Activated CD8-positive, alpha-beta memory T cell treated with anti-CD3 and anti-CD28 coated beads, Interleukin-2, amount 50 U/mL, for 48 hours (primary cell): ENCODE measurements at regions not wholly inside any gene's neighbourhood (a gene's known extent, or its start where the extent isn't known, plus 50 kb on each side); places are given as distances from the start of the nearest gene placed in this dataset.
"Not testable (repeated sequence)": the region's sequence is repeated elsewhere in the genome, so short reads cannot be mapped to it uniquely, and the experiment has no call there.

ENCODE experiments used
- DNase-seq: peaks from one replicate; pipeline ENCODE4 v3.0.0-alpha.2; 2020

DNA sequence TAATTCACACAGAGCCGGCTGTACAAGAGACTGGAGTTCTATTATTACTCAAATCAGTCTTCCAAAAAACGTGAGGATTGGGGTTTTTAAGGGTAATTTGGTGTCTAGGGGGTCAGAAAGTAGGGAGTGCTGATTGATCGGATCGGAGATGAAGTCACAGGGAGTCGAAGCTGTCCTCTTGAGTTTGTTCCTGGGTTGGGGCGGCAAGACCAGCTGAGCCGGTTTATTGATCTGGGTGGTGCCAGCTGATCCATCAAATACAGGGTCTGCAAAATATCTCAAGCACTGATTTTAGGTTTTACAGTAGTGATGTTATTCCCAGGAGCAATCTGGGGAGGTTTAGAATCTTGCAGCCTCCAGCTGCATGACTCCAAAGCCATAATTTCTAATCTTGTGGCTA is 262.7 kb downstream of the KCNRG start:
- no peak for DNase-seq

- no peak for DNase-seq
Measured at GRCh38 chr13:50280441-50280937, 265.2 kb downstream of the KCNRG start.

DNA sequence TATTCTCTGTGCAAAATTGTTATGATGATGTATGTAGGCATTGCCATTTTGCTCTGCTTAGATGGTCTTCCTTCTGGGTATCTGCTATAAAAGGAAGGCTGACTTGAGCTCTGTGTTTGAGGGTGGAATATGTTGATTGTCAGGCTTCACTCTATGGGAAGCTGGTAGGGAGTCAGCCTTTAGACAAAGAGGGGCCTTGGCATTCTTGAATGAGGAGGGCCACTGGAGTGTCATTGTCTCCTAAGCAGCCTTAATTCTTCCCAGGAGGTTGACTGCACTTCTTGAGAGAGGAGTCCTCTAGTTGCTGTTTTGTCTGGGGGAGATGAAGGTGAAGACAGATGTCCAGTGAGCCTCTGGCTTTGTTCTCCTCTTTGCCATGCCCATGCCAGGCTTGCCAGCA is 266.8 kb downstream of the KCNRG start:
- no peak for DNase-seq

DNA sequence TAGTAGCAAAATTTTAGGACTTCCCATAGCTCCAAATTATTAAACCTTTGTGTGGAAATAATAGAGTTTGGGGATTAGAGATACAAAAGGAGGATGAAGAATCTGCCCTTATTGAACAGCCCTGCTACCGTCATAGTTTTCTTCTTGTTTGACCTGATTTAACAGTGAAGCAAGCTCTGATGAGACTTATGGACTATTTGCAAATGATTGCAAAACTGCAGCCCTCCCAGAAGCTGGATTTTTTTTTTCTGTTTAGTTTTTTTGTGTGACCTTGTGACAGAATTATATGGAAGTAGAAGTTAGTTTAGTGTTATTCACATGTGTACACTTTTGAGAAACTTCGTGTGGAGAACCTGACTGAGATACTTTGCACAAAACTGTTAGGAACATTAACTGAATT is 267.8 kb downstream of the KCNRG start:
- no peak for DNase-seq

DNA sequence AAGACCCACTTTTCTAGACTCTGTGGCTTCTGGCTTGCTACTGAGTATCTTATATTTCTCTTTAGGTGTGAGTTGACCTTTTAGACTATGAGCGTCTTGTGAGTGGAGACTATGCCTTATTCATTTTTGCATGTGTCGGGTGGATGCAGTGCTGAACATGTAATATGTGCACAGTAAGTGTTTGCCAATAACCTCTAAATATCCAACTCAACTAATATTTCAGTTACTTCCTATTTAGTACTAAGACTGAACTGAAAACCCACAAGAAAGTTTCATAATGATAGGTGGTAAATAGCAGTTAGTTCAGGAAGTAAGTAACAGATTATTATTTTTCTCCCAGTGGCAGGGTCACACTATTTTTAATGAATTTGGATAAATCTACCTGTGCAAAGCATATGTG is 269.3 kb downstream of the KCNRG start:
- DNase-seq: no peak

DNA sequence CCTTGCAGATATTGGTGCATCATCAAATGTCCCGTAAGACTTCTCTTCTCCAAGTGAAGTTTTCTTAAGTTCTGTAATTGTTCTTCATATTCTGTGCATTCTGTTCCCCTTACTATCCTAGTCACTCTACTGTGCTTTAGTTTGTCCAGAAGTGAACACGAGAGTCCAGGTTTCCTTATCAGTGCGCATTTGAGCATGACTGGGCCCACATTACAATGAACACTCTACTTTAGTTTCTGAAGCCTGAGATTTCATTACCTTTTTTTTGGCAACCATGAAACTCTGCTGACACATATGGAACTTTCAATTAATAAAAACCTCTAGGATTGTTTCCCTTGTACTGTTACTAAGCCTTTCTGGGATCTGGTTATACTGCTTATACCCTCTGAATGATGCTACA is 270.0 kb downstream of the KCNRG start:
- no peak for DNase-seq

DNA sequence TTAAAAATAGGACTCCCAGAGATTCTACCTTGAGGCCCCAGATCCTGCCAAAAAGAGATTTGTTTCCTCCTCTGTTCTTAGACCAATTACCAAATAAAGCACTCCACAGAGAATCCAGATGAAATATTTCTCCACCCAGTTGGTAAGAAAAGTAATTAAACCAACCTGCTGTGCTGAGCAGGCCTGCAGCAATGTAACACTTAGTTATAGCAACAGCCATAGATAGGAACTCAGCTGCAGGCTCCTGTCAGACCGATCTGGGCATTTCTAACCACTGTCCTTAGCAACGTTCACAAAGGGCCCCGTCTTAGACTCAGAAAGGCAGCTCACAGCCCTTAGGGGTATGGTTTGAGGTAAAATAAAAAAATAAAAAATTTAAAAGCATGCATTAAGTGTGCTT is 271.1 kb downstream of the KCNRG start:
- no peak for DNase-seq

DNA sequence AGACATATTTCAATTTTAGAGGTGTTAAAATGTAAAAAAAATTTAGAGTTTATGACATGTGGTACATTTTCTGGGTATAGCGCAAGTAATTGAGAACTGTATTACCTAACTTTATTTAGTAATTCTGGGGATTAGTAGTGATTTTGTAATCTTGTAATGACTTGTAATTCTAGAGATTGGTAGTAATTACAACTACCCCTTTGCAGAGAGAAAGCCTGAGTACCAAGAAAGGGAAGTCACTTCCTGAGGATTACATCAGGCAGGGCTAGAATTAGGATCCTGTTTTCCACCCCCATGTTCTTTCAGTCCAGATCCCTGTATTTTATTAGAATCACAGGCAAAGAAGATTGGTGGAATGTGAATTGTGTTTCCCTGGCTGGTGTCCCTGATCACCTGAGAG is 274.9 kb downstream of the KCNRG start:
- DNase-seq: no peak

- DNase-seq: no peak
Measured at GRCh38 chr13:50291611-50292010, 276.4 kb downstream of the KCNRG start.

- DNase-seq: no peak
Measured at GRCh38 chr13:50292081-50292480, 276.8 kb downstream of the KCNRG start.

- not testable (repeated sequence) for DNase-seq
Measured at GRCh38 chr13:50294425-50294824, 279.2 kb downstream of the KCNRG start.

GRCh38 chr13:50299546-50300249 is 284.5 kb downstream of the KCNRG start:
- DNase-seq: no peak

DNA sequence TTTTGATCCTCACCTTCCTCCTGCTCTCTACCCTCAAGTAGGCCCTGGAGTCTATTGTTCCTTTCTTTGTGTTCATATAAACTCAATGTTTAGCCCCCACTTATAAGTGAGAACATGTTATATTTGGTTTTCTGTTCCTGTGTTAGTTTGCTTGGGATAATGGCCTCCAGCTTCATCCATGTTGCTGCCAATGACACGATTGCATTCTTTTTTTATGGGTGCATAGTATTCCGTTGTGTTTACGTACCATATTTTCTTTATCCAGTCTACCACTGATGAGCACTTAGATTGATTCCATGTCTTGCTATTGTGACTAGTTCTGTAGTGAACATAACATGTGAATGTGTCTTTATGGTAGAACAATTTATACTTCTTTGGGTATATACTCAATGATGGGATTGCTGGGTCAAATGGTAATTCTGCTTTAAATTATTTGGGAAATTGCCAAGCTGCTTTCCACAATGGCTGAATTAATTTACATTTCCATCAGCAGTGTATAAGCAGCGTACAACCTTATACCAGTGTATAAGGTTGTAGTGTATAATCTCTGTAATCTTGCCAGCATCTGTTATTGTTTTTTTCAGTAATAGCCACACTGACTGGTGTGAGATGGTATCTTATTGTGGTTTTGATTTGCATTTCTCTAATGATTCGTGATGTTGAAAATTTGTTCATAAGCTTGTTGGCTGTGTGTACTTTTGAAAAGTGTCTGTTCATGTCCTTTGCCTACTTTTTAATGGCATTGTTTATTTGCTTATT is 288.9 kb downstream of the KCNRG start:
- no peak for DNase-seq

- DNase-seq: no peak
Measured at GRCh38 chr13:50306156-50306555, 290.9 kb downstream of the KCNRG start.

- DNase-seq: no peak
Measured at GRCh38 chr13:50309318-50309717, 294.1 kb downstream of the KCNRG start.

DNA sequence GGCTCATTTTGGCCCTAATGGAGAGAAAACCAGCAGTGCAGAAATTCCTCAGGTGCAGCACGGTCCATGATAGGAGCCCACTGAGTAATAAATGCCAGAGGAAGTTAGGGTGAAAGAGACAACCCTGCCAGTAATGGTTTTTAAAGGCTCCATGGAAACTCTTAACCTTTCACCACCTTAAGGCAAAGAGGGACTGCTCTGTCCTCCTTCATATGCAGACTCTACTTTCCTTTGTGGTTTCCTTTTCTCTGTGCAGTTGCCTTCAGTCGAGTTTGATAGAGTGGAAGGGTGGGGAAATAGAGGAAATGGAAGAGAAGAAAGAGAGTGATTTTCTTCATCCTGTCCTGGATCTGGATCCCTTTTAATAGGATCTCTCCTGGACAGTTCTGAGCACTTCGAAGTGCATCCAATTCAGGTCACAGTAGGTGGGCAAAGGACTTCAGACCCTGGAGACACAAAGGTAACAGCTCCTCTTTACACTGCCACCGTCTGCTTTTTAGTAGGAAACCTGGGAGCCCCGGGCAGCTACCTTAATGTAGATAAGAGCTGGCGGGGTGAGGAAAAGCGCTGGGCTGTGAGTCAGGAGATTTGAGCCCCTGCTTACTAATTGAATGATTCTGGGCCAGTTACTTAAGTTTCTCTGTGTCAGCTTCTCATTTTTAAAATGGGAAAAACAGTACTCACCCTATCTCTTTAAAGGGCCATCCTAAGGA is 294.8 kb downstream of the KCNRG start:
- DNase-seq: no peak

GRCh38 chr13:50310734-50311133 is 295.5 kb downstream of the KCNRG start:
- DNase-seq: no peak

DNA sequence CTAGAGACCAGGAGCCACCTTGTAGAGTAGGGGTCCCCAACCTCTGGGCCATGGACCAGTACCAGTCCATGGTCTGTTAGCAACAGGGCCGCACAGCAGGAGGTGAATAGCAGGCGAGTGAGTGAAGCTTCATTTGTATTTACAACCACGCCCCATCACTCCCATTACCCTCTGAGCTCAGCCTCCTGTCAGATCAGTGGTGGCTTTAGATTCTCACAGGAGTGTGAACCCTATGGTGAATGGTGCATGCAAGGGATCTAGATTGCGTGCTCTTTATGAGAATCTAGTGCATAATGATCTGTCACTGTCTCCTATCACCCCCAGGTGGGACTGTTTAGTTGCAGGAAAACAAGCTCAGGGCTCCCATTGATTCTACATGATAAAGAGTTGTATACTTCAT is 303.6 kb downstream of the KCNRG start:
- no peak for DNase-seq

DNA sequence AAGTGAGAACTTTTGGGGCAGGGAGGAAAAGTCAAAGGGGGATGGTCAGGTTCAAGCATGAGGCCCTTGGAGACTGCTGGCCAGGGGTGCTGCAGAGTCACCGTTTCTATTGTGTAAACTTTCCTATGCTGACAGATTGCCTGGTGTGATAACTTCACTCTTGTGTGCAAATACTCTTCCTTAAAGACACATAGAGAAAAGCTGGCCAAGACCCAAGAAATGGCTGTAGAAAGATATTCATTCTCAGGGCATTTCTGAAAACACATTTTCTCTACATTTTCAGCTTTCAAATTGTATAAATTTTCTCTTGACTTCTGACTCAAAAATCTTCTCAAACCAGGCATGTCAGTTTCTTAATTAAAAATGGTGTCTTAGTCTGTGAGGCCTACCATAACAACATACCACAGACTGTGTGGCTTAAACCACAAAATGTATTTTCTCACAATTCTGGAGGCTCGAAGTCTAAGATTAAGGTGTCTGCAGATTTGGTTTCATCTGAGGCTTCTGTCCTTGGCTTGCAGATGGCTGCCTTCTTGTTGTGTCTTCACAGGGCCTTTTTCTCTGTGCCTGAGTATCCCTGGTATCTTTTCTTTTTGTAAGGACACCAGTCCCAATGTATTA is 304.5 kb downstream of the KCNRG start:
- DNase-seq: no peak

DNA sequence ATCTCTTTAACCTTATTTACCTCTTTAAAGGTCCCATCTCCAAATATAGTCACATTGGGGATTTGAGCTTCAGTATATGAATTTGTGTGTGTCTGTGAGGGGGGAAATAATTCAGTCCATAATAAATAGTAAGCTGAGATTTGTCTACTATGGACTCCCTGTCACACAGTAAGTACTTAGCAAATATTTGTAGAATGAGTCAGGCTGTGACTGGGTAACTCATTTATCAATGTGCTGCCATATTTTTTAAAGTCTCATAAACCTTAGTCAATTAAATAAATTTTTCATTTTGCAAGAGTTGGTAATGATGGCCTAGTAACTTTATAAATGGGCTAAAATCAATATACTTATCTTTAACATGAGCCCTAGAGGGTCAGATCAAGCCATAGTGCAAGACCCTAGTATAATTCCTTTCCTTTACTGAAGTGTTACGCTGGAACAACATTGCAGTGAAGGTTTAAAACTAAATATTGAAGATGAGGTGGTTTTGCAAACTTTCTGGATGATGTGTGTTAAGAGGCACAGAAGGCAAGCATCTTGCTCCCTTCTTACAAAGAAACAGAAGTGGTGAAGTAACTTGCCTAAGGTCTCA is 305.1 kb downstream of the KCNRG start:
- DNase-seq: no peak

- no peak for DNase-seq
Measured at GRCh38 chr13:50322006-50322405, 306.8 kb downstream of the KCNRG start.

DNA sequence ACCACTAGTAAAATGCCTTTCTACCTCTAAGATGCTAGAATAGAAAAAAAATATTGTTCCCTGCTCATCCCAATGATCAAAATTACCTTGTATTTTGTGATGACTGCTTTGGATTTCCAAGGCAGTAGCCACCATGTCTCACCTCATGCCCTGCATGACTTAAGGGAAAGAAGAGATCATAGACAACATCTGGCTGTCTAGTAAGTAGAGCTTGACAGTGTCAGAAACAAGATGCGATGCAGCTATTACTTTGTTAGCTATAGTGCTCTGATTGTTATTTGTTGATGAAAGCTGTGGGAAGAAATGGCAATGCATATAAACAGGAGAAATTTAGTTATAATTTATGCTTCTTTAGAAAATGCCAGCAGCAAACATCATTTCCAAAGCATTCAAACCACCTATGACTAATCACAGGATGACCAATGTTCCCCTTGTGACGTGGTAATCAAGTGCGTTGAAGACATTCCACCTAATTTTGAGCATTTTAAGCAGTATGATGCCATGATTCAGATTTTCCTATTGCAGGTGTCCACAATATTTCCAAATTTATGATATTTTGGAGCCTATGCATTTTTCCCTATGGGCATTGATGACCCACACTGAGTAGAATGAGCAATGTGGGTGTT is 308.3 kb downstream of the KCNRG start:
- no peak for DNase-seq

DNA sequence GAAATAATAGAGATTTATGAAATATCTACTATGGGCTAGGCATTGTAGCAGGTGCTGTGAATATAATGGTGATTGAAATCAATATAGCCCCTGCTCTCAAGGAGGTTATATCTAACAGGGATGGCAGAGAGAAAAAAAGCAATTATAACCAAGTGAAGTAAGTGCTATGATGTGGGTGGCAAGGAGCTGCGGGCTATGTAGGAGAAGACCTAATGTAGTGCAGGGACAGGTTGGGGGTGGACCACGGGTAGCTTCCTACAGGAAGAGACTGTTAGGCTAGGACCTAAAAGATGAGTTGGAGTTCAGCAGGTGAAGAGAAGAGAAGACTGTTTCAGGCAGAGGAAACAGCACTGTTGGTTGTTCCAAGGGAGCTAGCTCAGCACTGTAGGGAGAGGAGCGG is 311.0 kb downstream of the KCNRG start:
- DNase-seq: no peak
